Peyer's patch (tissue), 4 donors: ENCODE measurements at regions not wholly inside any gene's neighbourhood (a gene's known extent, or its start where the extent isn't known, plus 50 kb on each side); places are given as distances from the start of the nearest gene placed in this dataset.

Source experiments
- CTCF ChIP-seq, 6 experiments: fragments of 450-650 bp in 4 of 6; fragments of 200-600 bp in 2 of 6; sonication (generic) in 1 of 6; IDR thresholded peaks; one replicate each; pipeline ENCODE4 v1.5.1; 2017 to 2019; ENCODE audit warnings: antibody characterized with exemption in 6 of 6, mild to moderate bottlenecking in 3 of 6, moderate library complexity in 1 of 6
- POLR2A ChIP-seq, 2 donors: fragments of 450-650 bp; IDR thresholded peaks; one replicate each; pipeline ENCODE4 v1.5.1; 2017; ENCODE audit warnings: antibody characterized with exemption in 2 of 2, mild to moderate bottlenecking in 2 of 2, moderate library complexity in 2 of 2

DNA sequence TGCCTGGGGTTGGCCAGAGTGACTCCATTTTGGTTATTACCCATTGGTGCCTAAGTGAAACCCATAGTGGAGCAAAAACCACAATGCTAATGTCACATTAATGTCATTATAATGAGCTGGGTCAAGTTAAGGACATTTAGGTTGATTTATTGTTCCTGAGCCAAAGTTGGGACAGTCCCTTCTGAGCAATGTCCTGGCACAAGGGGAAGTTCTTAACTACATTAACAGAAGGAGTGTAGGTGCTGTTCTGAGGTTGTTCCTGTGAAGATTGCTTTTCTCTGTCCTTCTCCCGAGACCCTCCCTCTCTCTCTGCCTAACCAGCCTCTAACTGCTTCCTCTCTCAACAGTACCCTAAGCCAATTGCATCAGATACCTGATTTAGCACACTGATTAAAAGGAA lies 1956.8 kb upstream of the PCDH10 start:
- TF ChIP-seq CTCF (IDR thresholded peaks at IDR 0.05), result no peak
- TF ChIP-seq POLR2A (IDR thresholded peaks at IDR 0.05), result no peak
